SH-SY5Y (cell line): ENCODE measurements at regions not wholly inside any gene's neighbourhood (a gene's known extent, or its start where the extent isn't known, plus 50 kb on each side); places are given as distances from the start of the nearest gene placed in this dataset.

Source experiments
- GATA2 ChIP-seq: IDR thresholded peaks from 2 replicates; pipeline ENCODE4 v1.6.1; 2011; ENCODE audit warnings: mild to moderate bottlenecking, low read depth, low read length
- GATA3 ChIP-seq: IDR thresholded peaks from 2 replicates; pipeline ENCODE4 v1.6.1; 2011; ENCODE audit warnings: low read depth, mild to moderate bottlenecking, low read length, moderate library complexity

DNA sequence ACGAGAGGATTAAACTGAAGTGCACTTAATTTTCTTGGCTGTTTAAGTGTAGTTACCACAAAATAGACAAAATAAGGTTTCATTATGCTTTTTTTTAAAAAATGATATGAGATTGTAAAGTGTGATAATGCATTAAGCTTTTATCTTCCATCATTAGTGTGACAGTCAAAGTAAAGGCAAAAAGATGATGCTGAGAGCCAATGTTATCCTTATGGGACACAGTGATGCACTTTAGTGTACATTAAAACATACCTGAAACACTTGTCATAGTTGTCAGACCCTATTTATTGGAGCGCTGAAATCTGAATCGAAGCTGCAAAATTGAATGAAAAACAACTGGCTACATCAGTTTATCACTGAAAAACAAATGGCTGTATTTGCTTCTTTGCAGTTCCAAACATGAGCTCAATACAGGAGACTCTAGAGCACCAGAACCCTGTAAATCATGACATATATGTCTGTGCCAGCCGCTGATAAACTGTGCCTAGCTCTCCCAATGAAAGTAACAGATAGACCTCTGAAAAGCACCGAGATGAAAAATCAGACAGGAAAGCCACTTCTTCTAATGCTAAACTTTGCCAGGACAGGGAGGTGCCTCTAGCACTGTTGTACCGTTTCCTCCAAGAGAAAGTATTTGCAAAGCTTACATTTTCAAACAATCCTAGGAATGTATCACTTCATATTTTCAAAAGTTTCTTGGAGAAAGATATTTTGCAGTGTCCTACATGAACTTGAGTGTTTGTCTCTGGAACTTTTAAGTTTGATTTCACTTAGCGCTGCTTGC lies 120.7 kb upstream of the TMPRSS15 start:
- TF ChIP-seq GATA3: no peak
- TF ChIP-seq GATA2: no peak
